ENCODE measurements at regions not wholly inside any gene's neighbourhood (a gene's known extent, or its start where the extent isn't known, plus 50 kb on each side); places are given as distances from the start of the nearest gene placed in this dataset.

GRCh38 chr1:118556936-118557335 lies 371.9 kb upstream of the SPAG17 start:
- H3K4me3 ChIP-seq (ENCODE audit: control insufficient read depth in 2 of 3, extremely low read depth in 1 of 3, insufficient read depth in 2 of 3, low read depth in 1 of 3, low read length in 3 of 3), result no peak overlapping the region
- H3K4me2 ChIP-seq (ENCODE audit: control insufficient read depth, extremely low read depth, insufficient read depth, low read depth, low read length), result no peak overlapping the region
- DNase-seq (ENCODE audit: low read depth, low spot score), result no peak
- no peaks in the 10 kb centered on the region for H3K79me2 ChIP-seq (ENCODE audit: control insufficient read depth, insufficient read depth, low read length)
- no peaks in the 10 kb centered on the region for H3K4me1 ChIP-seq (ENCODE audit: control insufficient read depth, extremely low read depth, insufficient read depth, low read length)
- TF ChIP-seq CTCF (optimal IDR thresholded peaks at IDR 0.05 in 1 of 3, IDR thresholded peaks at IDR 0.05 in 1 of 3, conservative IDR thresholded peaks at IDR 0.05 in 1 of 3; ENCODE audit: extremely low read depth in 1 of 3, insufficient read depth in 2 of 3, low read length in 3 of 3) (no peak), EZH2 (IDR thresholded peaks at IDR 0.05; ENCODE audit: low read length) (no peak)
- H3K27me3 ChIP-seq (ENCODE audit: control insufficient read depth, extremely low read depth, insufficient read depth, low read length), result no peaks in the 10 kb centered on the region
- H4K20me1 ChIP-seq (ENCODE audit: control insufficient read depth, extremely low read depth, insufficient read depth, low read length), result no peaks in the 10 kb centered on the region
- no peaks in the 10 kb centered on the region for H3K36me3 ChIP-seq (ENCODE audit: control insufficient read depth in 2 of 2, extremely low read depth in 1 of 2, insufficient read depth in 2 of 2, low read length in 2 of 2)
- dilution Hi-C loops (cut with MboI; ENCODE audit: extremely low pct_ligation_motif_present, low sequenced_read_pairs), result no loop called here
- H3K9ac ChIP-seq (ENCODE audit: control insufficient read depth, extremely low read depth, insufficient read depth, low read length), result no peak overlapping the region
- FAIRE-seq, result no peak
- H2AFZ ChIP-seq (ENCODE audit: control insufficient read depth, low read length), result no peak overlapping the region
- no peaks in the 10 kb centered on the region for H3K9me3 ChIP-seq (ENCODE audit: control insufficient read depth, low read depth, low read length)
- H3K9me1 ChIP-seq (ENCODE audit: control insufficient read depth, extremely low read depth, insufficient read depth, low read length), result no peaks in the 10 kb centered on the region
- H3K27ac ChIP-seq (ENCODE audit: control insufficient read depth, insufficient read depth, low read length), result no peak overlapping the region

- FAIRE-seq, result no peak
- no peak for TF ChIP-seq CTCF (optimal IDR thresholded peaks at IDR 0.05 in 1 of 3, IDR thresholded peaks at IDR 0.05 in 1 of 3, conservative IDR thresholded peaks at IDR 0.05 in 1 of 3; ENCODE audit: extremely low read depth in 1 of 3, insufficient read depth in 2 of 3, low read length in 3 of 3)
- no peak for TF ChIP-seq EZH2 (IDR thresholded peaks at IDR 0.05; ENCODE audit: low read length)
Measured at GRCh38 chr1:118555638-118556037, 370.6 kb upstream of the SPAG17 start.

More at GRCh38 chr1:118555638-118556037, 370.6 kb upstream of the SPAG17 start:
- dilution Hi-C loops (cut with MboI; ENCODE audit: extremely low pct_ligation_motif_present, low sequenced_read_pairs), result no loop called here
- Histone ChIP-seq H3K4me2 (ENCODE audit: control insufficient read depth, extremely low read depth, insufficient read depth, low read depth, low read length) (no peak overlapping the region), H3K9ac (ENCODE audit: control insufficient read depth, extremely low read depth, insufficient read depth, low read length) (no peak overlapping the region), H3K36me3 (ENCODE audit: control insufficient read depth in 2 of 2, extremely low read depth in 1 of 2, insufficient read depth in 2 of 2, low read length in 2 of 2) (no peaks in the 10 kb centered on the region), H3K9me3 (ENCODE audit: control insufficient read depth, low read depth, low read length) (no peaks in the 10 kb centered on the region), H3K27me3 (ENCODE audit: control insufficient read depth, extremely low read depth, insufficient read depth, low read length) (no peaks in the 10 kb centered on the region), H3K27ac (ENCODE audit: control insufficient read depth, insufficient read depth, low read length) (no peak overlapping the region), H4K20me1 (ENCODE audit: control insufficient read depth, extremely low read depth, insufficient read depth, low read length) (no peaks in the 10 kb centered on the region), H3K9me1 (ENCODE audit: control insufficient read depth, extremely low read depth, insufficient read depth, low read length) (no peaks in the 10 kb centered on the region), H2AFZ (ENCODE audit: control insufficient read depth, low read length) (no peak overlapping the region), H3K79me2 (ENCODE audit: control insufficient read depth, insufficient read depth, low read length) (no peaks in the 10 kb centered on the region), H3K4me3 (ENCODE audit: control insufficient read depth in 2 of 3, extremely low read depth in 1 of 3, insufficient read depth in 2 of 3, low read depth in 1 of 3, low read length in 3 of 3) (no peak overlapping the region), H3K4me1 (ENCODE audit: control insufficient read depth, extremely low read depth, insufficient read depth, low read length) (no peaks in the 10 kb centered on the region)
- DNase-seq (ENCODE audit: low read depth, low spot score), result no peak
